ENCODE measurements at regions not wholly inside any gene's neighbourhood (a gene's known extent, or its start where the extent isn't known, plus 50 kb on each side); places are given as distances from the start of the nearest gene placed in this dataset.
"Not testable (repeated sequence)": the region's sequence is repeated elsewhere in the genome, so short reads cannot be mapped to it uniquely, and the experiment has no call there.

DNA sequence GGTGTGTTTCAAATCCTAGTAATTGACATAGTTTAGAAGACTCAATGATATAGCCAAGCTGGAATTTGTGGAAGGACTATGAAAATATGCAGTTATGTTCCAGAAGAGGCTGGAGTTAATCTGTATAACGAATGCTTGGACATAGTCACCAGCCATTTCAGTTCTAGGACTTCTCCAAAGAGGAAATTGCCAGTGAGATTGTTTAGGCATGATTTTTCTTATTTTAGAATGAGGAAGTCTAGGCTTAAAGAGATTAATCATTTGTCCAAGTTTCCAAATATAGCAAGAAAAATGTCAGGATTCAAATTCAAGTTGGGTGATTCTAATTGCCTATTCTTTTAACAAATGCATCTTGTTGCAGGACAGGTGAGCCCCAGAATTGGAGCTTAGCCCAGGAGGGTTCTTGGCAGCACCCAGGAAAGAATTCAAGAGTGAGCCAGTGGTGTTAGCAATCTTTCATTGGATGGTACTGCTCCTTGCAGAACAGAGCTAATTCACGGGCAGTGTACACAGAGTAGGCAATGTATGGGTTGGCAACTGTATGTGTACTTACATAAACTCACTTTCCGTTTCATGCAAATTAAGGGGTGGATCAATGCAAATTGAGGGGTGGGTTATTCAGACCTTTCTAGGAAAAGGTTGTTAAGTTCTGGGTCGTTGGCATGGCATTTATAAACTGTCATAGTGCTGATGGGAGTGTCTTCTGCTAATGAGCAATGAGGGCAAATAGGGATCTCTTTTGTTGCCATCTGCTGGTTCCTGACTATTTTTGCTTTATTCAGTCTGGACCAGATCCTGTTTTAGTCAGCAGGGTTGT, 763.1 kb upstream of the SLITRK1 start:
- no peak for DNase-seq

DNA sequence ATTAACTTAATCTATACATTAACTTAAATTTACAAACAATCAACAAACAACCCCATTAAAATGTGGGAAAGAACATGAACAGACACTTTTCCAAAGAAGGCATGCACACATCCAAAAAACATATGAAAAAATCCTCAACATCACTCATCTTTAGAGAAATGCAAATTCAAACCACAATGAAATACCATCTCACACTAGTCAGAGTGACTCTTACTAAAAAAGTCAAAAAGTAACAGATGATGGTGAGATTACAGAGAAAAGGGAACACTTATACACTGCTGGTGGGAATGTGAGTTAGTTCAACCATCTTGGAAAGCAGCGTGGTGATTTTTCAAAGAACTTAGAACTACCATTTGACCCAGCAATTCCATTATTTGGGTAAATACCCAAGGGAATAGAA, 759.2 kb upstream of the SLITRK1 start:
- DNase-seq: no peak

DNA sequence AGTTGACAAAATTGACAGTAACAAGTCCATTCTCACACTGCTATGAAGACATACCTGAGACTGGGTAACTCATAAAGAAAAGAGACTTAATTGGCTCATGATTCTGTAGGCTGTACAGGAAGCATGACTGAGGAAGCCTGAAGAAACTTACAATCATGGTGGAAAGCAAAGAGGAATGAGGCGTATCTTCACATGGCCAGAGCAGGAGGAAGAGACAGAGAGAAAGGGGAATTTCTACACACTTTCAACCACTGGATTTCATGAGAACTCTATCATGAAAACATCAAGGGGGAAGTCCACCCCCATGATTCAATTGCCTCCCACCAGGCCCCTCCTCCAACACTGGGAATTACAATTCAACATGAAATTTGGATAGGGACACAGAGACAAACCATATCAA, 758.4 kb upstream of the SLITRK1 start:
- no peak for DNase-seq

DNA sequence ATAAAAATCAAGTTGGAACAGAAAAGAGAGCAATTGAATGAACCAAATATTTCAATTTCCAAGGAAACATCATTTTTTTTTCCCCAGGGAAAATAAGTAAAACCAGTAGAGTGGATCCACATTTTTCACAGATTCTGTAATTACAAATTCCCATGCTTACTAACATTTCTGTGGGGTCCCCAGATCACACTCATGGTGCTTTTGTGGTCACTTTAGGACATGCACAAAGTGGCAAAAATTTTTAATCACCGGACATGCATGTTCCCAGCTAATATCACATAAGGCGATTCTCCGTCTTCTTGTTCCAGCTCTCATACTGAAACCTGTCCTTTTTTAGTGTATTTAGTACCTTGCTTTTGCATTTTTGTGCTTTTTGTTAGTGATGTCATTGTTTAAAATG, 748.2 kb upstream of the SLITRK1 start:
- no peak for DNase-seq

DNA sequence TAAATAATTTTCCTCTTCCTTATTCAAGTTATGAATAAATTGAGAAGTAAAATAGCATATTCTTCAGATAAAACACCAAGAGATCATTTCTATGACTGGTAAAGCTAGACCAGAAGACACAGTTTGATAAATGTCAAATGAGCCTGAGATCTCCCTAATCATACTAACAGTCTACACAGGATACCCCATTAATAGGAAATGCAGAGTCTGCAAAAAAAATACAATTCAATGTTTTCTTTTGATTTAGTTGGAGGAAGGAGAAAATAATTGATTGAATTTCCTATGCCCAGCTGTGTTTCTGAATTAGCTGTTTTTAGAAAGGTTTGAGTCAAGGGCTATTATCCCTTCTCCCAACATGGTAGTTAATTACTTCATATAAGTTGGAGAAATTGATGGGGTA, 734.6 kb upstream of the SLITRK1 start:
- DNase-seq: no peak

DNA sequence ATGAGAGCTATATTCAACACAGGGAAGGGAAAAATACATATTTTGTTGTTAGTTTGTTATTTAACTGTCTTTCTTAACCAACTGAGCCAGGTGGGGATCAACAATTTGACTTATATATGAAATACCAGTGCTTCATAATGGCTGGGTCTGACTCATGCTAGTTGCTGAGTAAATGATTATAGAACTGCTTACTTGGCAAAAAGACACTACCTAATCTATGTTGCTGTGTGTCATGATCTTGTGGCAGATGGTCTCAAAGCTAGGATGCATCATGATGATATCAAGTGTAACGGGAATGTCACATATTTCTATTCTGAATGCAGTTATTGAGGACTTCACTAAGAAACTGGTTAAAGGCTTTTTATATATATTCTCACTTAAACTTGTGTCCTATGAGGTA, 727.4 kb upstream of the SLITRK1 start:
- no peak for DNase-seq

DNA sequence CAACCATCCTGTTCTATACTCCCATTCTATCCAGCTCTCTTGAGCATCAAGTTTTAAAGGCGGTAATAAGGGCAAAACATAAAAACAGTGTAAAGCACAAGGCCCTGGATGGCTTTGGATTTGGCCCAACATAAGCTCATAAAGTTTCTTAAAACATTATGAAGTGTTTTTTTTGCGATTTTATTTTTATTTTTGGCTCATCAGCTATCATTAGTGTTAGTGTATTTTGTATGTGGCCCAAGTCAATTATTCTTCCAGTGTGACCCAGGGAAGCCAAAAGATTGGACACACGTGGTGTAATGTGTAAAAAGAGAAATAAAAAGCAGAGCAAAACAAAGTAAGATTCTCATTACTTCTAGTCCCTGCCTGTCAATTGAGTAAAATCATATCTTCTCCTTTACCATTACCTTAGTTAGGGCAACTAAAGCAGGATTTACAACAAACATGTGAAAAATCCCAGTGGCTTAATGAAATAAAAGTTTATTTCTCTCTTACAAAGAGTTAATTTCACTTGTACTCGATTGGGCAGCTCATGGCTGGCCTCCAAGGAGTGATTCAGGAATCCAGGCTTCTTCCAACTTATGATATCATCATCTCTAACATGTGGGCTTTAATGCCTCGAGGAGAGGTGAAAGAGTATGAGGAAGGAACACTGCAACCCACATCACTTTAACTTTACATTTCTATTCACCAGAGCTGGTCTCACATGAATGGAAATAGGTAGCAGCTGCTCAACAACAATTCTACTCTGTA, 725.2 kb upstream of the SLITRK1 start:
- DNase-seq: no peak

DNA sequence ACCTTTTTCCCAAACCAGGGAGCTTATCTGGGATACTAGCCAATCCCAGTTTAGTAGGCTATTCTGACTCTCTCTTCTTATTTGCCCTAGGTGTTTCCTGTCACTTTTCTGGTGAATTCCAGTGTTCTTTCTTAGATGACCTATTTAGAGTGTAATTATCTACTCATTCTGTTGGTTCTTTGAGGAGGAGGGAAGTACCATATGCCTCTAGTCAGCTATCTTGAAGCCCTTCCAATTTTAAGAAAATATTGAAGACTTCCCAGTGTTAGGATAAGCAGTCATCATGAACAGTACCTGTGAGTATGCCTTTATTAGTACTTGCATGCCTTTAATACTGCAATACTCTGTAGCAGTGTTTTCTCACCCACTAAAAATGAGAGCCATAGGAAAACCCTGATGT, 724.3 kb upstream of the SLITRK1 start:
- no peak for DNase-seq

DNA sequence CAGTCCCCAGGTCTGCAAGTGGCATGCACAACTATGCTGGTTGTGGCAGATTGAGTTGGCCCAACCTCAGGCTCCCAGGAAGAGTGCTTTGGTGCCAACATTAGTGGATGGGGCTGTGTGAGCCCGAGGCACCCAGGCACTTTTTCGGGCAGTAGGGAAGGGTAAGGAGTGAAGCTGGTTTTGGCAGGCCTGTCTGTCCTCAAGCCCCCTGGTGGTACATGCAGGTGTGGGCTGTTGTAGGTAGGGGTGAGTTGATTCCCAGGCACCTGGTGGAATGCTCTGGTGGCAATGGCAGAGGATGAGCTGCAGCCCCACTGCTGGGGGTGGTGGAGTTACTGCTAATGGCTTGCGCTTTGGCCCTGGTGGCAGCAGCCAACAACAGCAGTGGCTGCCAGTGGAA, 723.7 kb upstream of the SLITRK1 start:
- no peak for DNase-seq

DNA sequence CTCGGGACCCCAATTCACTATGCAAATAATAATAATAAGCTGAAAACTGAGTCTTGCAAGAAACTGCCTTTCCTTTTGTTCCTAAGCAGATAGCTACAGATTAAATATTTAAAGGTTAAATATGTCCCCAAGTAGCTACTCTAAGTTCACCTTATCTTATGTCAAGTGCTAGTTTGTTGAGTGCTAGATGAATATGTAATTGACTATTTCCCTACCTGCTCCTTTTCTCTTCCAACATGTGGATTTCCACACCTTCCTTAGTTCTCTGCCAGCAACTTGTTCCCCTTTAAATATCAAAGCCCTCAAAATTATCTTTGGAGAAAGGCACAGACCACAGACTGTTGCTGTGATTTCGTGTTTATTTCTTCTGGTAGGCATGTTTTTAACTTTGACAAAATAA, 709.2 kb upstream of the SLITRK1 start:
- DNase-seq: no peak

DNA sequence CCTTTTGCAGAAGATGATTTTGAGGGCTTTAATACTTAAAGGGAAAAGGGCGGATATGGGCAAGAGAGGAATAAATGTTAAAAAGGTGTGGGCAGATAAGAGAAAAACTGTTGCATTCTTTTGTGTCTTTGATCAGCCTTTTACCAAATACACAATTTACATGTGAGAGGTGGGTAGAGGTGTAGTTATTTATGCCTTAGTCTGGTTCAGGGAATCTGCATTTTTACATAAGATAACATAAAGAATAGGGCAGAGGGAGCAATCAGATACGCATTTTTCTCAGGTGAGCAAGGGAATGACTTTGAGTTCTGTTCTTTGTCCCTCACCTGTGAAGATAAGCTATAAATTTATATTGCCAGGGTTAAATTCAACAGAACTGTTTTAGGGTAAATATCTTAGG, 708.4 kb upstream of the SLITRK1 start:
- DNase-seq: no peak

DNA sequence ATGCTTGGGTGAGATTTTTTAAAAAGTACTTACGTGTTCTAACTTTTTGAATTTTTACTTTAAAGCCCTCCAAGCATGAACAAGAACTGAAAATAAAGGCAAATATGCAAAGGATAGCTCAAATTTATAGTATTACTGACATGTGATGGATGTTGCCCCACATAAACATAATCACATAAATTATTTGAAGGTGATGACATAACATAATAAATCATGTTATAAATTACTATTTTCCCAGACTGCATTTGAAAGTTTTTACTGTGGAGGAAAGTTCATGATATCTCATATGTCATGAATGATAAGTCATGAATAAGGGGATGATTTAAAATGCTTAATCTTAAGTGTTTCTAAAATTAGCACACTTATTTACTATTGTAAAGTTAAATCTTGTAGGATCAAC, 705.7 kb upstream of the SLITRK1 start:
- no peak for DNase-seq

DNA sequence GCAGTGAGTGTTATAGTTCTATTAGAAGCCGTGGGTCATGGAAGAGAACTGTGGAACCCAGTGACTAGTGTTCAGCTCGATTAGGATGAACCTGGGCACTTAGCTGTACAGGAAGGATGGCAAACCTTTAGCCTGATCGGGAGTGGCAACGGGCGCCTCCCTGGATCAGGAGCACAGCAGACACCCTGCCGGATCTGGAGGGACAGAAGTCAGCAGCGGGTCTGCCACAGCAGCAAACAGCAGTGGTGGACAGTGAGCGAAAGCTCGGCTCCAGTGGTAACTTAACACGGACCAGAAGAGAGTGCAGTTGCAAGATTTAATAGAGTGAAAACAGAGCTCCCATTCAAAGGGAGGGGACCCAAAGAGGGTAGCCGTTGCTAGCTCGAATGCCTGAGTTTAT, 697.6 kb upstream of the SLITRK1 start:
- DNase-seq: not testable (repeated sequence)

DNA sequence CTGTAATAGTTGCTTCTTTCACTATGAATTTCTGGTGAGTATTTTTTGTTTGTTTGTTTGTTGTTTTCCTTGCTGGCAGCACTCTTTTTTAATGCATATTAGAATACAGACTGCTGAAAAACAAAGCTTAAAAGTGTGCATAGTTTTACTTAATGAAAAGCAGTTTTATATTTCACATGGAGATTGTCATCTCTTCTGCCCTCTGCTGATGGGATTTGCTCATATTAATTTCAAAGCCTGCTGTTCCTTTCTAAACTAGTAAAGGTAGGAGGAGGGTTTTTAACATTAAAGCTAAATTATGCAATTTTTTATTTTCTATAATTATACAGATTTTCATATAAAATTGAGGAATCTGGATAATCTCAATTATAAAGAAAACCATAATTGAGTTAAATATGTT, 692.6 kb upstream of the SLITRK1 start:
- DNase-seq: no peak

DNA sequence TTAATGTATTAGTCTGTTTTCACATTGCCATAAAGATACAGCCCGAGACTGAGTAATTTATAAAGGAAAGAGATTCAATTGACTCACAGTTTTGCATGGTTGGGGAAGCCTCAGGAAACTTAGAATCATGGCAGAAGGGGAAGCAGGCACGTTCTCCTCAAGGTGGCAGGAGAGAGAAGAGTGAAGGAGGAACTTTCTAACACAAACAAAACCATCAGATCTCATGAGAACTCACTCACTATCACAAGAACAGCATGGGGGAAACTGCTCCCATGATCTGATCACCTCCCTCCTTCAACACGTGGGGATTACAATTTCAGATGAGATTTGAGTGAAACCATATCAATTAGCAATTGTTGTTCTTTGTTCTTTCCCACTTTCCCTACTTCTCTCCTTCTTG, 689.0 kb upstream of the SLITRK1 start:
- DNase-seq: no peak

DNA sequence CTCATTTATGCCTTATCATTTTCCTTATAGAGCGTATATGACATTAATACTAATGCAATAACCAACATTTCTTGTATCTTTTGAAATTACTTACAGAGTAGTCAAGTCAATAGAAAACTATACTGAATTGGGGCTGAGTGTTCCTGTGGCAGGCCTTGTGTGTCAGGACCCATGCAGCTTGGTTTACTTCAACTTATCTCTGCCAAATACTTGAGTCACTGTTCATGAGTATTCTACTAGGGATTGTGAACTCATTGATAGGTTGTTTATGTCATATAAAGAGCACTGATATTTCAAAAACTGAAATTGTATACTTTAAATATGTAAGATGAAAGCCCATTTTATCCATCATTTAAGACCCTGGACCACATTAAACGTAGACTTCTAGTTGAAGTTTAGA, 688.6 kb upstream of the SLITRK1 start:
- no peak for DNase-seq

DNA sequence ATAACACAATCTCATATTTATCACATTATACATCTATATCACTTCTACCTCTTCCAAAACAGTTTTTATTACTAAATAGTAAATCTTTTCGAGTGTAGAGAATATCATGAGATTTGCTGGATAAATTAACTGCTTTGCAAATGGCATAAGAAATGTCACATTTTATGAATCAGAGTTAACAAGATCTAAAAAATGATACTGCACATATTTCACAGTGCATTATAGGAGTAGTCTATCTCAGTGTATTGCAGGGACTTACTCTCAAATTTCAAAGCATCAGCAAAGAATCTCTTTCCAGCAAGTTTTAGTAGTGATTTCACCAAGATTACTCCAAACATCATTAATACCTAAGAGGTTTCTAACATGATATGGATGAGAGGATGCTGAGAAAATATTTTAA, 687.1 kb upstream of the SLITRK1 start:
- no peak for DNase-seq

DNA sequence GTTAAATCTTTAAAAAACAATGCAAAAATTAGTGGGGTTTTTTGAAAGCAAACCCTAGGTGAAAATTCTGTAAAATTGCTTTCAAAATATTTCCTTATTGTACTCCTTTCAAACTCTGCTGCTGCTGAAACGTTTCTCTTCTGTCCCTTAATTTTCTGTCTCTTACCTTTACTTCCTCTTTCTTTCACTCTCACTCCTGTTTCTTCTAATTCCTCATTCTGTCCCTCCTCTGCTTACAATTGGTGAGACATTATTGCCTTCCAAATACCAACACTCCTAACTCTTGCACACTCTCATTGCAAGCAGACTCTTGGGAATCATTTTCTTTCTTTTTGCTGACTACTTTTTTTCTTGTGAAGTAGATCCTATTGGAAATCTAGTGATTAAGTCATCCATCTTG, 685.6 kb upstream of the SLITRK1 start:
- no peak for DNase-seq

DNA sequence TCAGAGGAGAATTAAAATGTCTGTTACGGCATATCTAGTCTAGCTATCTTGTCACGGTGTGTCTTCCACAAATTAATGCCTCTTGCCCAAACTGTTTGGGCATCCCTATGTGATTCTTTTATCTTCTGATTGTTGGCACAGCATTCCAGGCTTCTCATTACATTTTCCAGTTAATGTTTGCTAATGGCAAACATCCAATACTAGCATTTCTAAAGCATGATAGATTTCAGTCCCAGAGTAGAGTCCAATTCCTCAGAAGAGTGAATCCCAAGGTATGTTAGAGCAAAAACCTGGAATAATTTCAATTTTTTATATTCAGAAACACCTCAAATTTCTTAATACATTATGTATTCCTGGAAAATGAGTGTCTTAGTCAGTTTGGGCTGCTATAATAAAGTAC, 684.5 kb upstream of the SLITRK1 start:
- DNase-seq: no peak

DNA sequence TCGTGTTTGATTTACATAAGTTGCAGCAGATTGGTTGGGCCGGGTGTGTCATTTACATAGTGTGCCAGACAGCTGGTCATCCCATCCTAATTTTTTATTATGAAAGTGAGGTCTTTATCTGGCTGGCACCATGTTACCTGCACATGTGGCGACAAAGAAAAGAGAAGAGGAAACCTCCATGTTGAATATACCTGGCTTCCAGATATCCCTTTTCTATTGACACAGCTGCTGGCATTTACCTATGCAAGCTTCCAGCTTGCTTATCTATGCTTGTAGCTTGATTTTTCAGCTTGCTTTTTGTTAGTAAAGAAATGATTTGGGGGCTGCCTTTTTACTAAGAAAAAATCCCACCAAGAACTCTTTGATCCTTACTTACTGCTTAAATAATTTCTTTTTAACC, 681.3 kb upstream of the SLITRK1 start:
- DNase-seq: no peak

DNA sequence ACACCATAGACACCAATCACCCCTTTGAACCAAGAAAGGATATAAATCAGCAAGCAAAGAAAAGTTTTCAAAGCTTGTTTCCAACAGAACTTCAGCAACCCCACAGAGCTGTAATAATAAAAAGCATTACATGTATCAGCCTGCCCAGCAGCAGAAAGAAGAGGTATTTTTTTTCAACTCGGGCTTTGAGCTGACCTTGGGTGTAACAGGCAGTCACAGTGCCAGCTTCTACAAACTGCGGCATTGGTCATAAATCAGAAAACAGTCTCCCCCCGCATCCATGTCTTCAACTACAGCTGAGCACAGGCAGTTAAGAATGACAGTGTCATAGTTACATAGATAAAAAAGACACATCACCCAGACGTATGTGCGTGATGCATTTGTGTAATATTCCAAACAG, 671.0 kb upstream of the SLITRK1 start:
- no peak for DNase-seq

DNA sequence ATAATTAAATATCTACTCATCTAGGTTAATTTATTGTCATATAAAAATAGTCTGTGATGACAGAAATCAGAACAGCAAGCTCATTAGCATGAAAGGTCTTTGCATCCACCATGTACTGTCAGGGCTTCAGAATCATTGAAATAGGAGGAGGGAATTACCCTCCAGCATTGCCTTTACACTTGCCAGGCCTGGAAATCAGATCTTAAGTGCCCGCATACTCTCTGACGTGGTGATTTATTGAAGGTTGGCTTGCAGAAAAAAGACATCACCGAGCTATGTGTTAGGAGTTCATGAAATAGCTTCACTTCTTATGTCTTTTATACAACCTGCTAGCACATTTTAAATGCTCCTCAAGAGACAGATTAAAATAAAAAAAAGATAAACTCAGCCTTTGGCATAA, 661.7 kb upstream of the SLITRK1 start:
- no peak for DNase-seq

DNA sequence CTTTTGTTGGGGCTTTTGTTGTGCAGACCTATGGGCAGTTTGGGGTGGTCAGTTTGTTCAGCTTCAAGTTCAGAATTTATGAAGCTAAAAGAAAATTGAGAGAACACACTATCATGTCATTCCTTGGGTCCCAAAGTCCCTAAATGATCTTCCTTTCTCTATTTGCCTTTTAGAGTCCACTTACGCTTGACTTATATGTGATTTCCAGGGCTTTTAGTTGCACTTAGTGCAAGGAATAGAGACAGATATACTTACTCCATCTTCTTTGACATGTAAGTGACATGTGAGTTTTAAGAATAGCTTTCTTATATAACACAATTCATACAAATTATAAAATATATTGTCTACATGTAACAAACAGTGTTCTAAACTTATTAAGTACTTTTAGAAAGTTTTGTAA, 660.1 kb upstream of the SLITRK1 start:
- DNase-seq: no peak

DNA sequence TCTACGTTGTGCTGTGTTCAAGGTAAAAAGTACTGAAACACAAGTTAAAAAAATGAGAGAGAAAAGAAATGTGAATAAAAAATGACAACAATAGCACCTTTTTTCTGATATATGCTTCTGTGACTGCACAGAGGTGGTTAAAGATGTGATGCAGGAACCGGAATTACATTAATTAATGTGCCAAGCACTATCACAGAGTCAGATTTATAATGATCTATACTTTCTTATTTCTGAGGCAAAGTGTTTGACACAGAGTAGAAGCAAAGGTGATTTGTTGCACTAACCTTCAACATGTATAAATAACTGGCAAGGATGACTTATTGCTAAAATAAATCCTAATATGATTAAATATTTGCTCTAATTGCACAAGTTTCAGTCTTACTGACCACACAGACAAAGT, 654.6 kb upstream of the SLITRK1 start:
- no peak for DNase-seq
